DMS153 treated with DMSO at 0.1 percent for 48 hours (cell line): ENCODE measurements at regions not wholly inside any gene's neighbourhood (a gene's known extent, or its start where the extent isn't known, plus 50 kb on each side); places are given as distances from the start of the nearest gene placed in this dataset.
"Not testable (repeated sequence)": the region's sequence is repeated elsewhere in the genome, so short reads cannot be mapped to it uniquely, and the experiment has no call there.

Experiments used
- DNase-seq: peaks from one replicate; lab custom pipeline; 2025; ENCODE audit not compliant: unreplicated experiment; lab: John Stamatoyannopoulos, UW

DNA sequence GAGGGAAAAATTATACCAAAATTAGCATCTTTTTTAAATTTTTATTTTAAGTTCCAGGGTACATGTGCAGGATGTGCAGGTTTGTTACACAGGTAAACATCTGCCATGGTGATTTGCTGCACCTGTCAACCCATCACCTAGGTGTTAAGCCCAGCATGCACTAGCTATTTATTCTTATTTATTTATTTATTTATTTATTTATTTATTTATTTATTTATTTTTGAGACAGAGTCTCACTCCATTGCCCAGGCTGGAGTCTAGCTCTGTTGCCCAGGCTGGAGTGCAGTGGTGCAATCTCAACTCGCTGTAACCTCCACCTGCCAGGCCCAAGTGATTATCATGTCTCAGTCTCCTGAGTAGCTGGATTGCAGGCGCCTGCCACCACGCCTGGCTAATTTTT lies 137.7 kb upstream of the NEBL start:
- DNase-seq = not testable (repeated sequence)

DNA sequence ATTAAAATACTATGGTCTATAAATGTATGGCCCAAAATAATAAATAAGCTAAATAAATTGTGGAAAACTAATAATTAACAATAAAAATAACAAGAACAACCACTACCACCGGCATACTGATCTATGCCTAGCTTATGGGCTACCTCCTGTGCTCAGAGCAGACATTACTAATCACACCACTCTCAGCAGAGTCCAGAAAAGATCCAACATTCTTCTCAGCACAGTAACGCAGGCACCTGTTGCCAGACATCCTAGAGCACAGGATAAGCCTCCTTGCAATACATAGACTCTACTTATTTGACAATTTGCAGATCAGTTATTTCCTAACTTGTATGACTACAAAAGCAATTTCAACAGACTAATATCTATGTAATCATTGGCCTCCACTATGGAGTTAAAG lies 137.1 kb upstream of the NEBL start:
- no peak for DNase-seq

DNA sequence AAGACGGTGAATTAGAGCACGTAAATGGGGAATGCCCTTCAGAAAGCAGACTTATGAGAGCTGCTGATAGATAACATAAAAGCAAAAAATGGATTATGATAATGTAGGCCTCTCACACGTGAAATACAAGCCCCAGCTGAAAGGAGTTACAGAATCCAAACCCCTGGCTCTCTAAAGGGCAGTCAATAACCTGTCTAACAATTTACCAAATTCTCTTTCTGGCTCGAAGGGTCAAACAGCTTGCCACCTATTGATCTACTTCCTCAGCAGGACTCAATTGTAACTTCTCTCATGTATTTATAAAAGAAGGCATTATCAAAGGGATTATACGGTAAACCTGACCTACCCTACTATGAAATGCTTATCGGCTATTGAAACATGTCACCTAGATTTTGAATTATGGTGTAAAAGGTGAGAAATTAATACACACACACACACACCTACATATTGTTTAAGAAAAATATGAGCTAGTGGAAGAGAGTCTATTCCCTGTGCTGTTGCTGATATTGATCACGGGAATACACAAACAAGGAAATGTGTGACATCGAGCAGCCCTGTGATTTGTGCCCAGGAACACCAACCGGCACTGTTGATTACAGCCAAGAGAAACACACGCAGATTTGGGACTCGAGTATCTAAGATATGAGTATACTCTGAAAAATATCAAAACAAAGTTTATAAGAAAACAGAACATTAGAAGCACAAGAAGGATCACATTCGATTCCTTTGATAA lies 135.6 kb upstream of the NEBL start:
- no peak for DNase-seq

DNA sequence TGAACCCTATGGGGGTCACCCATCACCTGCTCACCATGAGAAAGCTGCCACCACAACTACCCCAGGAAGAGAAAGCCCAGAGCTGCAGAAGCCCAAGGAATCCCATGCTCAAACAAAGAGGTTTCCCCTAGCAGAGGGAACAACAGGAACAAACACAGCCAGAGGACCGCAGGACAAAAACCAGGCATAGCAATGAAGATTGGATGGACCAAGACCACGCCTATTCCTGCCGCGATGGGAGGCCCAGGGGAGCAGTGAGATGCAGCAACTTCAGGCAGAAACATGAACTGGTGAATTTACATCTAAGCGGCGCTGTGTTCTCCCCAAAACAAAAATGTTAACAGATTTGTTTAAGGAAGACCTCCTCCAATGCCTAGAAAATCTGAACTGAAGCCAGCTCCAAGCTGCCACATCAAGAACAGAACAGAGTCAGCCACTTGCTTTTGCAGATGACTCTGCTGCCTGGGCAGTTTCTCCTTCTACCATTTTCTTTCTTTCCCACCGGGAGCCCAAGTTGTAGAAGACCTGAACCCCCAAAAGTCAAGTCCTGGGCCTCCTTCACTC lies 134.2 kb upstream of the NEBL start:
- DNase-seq = no peak

DNA sequence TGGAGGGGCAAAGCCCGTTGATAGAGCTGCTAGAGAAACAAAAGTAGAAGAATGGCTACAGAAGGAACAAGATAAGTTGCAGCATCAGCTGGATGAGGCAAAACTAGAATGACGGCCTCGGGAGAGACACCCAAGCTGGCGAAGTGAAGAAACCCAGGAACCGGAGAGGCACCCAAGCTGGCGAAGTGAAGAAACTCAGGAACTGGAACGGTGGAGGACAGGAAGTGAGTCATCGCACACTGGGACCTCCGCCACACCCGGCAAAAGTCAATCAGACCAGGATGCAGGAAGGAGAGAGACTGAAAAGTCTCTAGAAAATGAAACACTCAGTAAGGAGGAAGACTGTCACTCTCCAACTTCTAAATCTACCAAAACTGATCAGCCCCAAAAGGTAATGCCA lies 133.0 kb upstream of the NEBL start:
- no peak for DNase-seq

DNA sequence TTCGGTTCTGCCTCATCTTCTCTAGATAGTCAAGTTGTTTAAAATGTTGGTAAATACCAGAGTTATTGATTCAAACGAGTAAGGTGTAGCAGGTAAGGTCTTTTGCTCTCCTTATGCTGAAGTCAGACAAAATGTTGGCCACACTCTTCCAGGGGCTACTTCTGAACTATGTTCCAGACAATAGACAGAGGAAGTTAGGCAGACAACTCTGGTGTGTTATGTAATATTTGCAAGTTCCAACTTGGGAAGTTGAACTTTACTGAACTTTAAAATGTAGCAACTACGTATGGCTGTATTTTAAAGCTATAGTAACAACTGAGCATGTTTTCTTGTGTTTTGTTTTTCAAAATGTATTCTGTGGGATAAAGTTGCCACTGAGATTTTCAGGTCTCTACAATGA lies 125.7 kb upstream of the NEBL start:
- DNase-seq = no peak

DNA sequence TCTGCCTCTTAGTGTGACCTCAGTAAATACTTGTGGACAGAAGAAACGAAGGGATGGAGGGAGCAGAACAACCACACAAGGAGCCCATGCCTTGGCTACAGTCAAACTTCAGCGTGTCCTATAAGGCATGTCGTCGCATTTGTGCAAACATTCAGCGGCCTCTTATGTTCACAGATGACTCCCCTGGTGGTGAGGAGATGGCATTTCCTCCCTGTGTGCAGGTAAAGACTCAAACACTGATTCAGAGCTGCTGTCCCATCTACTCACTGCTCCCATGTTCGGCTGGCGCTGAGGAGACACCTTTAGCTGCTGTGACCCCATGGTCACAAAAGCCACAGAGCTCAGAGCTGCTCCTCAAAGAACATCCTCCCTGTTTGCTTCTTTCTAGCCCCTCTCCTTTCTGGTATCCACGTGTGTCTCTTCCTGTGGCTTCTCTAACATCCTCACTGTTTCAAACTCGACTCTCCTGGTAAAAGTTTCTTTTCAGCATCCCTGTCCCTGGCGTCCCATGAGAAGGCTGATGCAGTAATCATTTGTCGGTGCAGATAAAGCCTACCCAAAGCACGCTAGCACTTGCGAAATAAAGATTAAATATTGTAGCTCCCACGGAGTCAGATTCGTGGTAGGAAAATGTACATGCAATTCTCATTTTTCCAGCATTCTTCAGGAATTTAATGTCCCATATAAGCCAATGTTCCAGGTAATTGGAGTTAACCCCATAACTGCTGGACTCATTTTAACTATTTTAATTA lies 124.9 kb upstream of the NEBL start:
- DNase-seq = no peak

DNA sequence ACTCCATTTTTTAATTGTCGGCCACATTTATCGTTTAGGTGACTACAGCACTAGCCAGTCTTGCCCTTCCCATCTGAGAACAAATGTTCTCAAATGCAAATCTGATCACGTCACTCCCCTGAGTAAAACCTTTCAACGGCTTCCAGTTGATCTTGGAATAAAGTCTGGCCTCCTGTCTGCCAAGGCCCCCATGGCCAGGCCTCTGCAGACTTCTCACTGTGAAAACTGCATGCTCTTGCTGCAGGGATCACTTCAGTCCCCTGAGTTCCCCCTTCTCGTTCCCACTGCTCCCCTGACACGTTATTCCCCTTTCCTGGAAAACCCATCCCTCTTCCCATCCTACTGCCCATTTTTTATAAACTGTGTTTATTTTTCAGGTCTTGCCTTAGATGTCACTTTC lies 124.1 kb upstream of the NEBL start:
- DNase-seq = no peak

DNA sequence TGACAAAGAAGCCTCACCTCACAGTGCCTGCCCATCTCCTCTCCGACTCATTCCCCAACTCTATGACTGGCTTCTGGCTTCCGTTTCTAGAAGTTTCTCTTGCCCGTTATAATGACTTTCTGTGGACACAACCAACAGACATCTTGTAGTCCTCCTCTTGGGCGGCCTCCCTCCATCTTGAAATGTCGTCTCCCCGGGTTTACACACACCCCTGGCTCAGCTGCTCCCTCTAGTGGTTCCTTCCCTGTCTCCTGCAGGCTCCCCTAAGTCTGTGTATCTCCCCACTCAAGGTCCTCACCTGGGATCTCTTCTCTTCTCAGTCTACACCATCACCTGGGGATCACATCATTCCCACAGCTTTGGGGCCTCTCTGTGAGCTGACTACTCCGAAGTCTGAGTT lies 123.4 kb upstream of the NEBL start:
- DNase-seq = no peak

DNA sequence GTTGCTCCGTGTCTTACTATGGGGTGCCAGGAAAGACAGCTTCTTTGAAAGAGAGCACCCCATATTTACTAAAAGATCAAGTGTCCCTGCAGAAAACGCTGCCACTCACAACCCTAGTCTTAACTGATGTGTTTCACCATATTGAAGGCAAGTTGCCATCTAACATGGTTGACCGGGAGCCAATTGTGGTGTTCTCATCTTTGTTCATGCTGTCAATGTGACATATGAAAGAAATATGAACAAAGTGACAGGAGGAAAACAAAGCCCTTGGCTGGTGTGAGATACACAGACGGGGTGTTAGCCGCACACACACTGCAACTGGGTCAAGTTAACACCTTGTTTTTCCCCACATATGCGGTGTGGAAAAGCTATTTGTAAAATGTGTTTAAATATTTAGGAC lies 122.3 kb upstream of the NEBL start:
- no peak for DNase-seq

DNA sequence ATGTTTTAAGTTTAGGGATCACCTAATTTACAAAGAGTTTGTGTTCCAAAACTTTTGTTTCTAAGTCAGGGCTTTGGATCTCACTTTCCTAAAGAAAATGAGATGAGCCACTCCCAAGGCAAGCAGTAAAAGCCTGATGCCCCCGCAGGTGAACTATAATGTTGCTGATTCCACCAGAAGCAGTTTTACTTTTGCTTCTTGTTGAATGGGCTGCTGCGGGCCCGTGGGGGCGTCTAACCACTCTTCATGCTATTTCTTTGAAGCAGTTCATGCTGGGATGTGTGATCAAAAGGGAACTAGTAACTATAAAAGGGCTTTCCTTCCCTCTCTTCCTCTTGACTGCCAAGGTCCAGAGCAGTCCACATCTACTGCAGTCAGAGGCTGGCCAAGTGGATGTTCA lies 118.7 kb upstream of the NEBL start:
- no peak for DNase-seq

DNA sequence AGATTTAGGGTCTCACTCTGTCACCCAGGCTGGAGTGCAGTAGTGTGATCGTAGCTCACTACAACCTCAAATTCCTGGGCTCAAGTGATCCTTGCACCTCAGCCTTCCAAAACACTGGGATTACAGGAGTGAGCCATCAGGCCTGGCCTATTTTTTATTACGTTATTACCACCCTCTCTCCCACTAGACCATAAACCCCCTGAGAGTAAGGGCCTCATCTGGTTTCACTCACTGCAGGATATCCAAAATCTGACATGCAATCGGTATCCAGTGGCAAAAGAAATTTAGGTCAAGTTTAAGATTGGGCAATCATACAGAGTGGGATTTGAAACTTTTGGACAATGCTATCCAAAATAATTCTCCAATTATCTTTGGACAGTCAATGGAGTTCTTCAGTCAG lies 117.0 kb upstream of the NEBL start:
- DNase-seq = no peak

DNA sequence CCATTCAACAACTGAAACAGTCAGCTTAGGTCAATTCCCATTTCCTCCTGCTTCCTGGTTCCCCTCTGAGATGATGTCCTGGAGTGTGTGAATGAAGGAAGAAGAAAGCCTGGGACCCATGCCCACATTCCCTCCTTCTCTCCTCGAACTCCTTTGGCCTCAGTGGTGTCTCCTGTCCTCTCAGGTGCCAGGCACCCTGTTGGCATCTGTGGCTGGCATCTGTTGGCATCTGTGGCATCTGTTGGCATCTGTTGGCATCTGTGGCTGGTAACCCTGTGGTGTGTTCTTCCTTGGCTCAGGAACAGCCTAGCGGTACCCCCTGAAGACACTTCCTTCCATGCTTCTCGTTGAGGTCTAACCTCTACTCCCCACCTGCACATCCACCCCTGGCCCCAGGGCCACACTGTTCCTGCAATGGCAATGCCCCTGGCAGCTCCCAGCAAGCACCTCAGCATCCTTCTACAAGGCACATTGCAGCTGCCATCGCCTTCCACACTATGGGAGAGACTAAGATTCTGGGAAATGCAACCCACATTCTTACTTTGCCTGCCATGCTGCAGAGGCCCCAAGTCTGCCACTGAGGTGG lies 114.4 kb upstream of the NEBL start:
- no peak for DNase-seq

DNA sequence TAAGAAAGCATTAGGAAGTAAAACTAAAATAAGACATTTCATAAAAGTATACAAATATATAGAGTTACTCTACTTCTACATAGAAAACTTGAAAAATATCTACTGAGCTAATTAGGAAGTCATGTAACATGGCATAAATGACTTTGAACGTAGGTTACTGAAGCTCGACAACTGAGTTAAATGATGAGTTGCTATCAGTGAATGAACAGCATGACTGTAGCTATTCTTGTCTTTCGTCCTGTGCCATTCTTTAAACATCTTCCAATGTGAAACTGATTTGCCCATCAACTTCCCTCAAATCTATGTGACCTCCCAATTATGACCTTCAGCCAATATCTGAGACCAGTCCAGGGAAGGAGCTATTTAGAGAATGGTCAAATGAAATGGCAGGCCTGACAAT lies 113.5 kb upstream of the NEBL start:
- no peak for DNase-seq

DNA sequence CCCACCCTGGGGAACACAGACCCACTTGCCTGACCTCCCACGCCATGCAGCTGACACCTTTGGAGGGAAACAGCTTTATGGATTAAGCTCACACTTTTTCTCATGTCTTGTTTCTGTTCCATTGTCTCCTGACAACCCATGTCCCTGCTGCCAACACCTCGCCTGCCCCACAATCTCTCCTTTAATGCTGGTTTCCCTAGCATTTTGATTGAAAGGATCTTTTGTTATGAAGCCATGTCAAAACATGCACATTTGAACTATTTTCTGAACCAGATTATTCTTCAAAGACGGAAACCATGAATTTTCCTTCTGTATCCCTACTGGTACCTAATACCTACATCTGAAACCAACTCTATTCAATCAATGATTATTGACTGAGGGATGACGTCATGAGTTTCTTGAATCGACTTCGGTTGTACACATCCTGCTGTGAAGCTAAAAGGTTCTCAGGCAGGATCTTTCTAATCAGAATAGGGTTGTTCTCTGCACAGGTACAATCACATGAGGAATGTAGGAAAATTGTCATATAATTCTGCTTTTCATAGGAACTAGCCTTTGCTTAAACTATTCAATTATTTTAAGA lies 106.2 kb upstream of the NEBL start:
- no peak for DNase-seq

DNA sequence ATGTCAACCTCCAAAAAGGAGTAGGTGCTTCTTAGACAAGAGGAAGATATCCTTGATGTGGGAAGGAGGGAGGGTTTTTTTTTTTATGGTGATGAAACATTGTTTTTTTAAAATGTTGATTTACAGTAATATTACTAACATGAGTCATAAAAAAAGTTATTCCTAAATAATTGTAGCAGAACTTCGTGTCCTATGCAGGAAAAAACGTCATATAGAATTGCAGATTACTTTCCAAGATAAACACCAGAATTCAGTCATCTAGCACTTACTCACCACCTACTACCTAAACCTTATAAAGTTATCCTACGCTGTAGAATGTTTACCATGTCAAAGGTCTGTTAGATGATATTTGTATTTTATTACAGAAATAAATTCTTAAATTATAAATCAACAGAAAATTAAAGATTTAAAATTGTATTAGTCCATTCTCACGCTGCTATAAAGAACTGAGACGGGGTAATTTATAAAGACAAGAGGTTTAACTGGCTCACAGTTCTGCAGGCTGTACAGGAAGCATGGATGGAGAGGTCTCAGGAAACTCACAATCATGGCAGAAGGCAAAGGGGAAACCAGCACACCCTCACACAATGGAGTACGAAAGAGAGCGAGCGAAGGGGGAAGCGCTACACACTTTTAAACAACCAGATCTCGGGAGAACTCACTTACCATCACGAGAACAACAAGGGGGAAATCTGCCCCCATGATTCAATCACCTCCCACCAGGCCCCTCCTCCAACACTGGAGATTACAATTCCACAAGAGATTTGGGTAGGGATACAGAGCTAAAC lies 105.2 kb upstream of the NEBL start:
- no peak for DNase-seq

DNA sequence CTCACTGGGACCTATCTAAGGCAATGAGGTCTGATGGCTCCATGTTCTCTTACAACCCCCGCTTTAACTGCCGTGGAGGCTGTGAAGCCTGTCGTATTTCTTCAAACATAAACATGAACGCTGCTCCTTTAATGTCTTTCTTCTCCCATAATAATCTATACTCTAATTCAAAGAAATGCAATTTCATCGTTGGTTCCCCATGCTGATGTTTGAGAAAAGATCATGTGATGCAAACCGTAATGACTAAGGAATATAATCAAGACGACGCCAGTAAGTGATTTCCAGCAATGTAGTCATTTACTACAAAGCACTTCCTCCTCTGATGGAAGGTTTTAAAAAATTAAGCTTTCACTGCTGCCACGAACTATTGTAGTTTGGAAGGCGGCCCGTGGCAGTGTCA lies 102.6 kb upstream of the NEBL start:
- DNase-seq = no peak

DNA sequence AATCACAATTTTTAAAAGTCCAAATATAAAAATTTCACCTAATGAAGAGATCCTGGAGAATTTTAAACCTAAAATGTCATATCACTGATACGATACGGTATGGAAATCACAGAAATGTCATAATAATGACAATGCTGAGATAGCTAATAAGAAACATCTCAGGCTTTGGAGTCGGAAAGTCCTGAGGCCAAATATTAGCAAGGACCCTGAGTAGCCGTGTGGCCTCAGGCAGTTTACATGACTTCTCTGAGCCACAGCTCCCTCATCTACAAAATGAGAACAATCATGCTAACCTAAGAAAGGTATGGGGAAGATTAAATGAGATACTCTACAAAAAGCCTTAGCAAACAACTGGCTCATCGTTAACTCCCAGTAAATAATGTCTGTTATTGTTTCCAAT lies 100.9 kb upstream of the NEBL start:
- DNase-seq = no peak

DNA sequence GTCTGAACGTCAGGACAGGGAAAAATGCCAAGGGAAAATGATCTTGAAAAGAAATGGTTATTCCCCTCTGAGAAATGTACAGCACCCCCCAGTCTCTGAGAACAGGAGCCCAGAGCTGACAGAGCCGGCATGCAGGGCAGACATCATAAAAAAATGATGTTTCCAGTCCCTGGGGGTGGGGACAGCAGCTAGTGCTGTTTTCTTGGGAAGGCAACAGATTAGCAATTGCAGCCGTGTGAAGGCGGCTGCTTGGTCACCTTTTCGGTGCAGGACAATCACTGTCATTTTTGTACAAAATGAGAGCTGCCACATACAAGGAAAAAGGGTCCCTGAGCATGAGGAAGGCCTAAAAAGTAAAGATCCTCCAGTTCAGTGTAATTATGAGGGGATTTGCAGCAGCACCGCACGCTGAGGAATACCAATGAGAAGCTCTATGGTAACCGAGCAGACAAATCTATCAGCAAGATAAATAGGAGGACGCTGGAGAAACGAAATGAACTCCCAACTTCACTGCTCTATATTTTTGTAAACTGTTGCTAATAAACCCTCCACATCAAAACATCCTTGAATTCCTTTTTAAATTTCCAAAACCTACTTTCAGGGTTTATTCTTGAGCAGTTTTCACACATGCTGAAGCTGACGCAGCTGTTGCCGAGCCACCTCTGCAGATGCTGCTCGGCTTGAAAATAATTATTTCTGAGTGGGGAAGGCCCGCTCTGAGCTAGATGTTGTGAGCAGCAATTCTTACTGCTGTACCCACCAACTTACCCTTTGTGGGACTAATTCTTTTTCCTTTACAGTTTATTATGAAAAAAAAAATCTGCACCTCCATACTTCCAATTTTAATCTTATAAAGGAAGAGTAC lies 98.2 kb upstream of the NEBL start:
- no peak for DNase-seq
